HG03064 (cell line): ENCODE measurements at regions not wholly inside any gene's neighbourhood (a gene's known extent, or its start where the extent isn't known, plus 50 kb on each side); places are given as distances from the start of the nearest gene placed in this dataset.

Source experiments
- ATAC-seq: cut with Tn5 transposase; IDR thresholded peaks from one replicate; pipeline ENCODE4 v1.9.1; 2021; ENCODE audit warnings: low read depth; ENCODE audit not compliant: unreplicated experiment

DNA sequence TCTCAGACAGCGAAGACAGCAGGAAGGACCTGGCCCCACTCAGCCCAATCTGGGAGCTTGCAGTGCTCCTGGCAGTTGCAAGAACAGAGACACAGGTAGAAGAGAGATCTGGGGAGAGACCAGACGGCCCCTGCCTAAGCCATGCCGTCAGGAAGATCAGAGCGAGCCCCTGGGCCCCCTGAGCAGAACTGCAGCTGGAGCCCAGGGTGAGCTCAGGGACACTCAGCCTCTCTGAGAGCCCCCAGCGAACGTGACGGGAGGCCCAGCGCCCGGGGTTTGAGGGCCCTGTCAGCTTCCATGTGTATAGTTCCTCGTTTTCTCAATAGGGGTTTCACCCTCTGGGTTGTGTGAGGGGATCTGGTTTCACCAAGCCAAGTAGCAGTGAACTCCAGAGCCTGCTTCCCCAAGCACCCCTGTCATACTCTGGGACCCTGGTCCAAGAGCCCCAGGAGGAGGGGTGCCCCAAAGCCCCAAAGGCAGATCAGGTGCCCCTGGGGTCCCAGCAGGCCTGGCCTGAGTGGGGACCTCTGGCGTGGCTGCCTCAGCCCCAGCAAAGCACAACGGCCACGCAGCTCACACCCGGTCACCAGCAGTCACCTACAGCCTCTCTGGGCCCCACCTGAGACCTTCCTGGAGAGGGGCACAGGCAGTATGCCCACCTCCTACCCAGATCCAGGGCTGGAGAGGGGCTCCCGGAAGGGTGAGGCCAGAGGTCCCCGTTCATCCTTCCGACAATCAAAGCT lies 431.3 kb upstream of the MYT1L start:
- ATAC-seq, result no peak

DNA sequence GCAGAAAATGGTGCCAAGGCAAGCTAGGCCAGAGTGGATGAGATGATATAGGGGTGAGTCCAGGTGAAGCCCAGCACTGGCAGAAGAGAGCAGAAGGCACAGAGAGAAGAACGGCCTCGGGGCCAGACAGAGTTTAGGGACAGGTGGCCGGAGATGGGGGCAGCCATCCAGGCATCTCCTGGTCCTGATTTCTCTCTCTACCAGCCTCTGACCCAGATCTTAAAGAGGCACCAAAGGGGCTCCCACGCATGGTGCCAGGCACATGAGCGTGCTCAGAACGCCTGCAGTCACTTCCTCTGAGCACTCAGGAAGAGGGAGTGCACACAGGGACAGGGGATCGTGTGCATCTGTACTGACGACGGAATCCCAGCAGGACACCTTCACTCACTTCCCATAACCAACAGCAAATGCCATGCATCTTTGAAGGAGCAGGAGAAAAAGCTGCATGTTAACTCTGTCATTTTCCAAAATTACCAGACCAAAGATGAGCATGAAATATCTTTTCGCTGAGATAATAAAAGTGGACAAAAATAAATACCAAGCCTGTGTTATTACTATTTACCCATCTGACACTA lies 427.8 kb upstream of the MYT1L start:
- ATAC-seq, result no peak

DNA sequence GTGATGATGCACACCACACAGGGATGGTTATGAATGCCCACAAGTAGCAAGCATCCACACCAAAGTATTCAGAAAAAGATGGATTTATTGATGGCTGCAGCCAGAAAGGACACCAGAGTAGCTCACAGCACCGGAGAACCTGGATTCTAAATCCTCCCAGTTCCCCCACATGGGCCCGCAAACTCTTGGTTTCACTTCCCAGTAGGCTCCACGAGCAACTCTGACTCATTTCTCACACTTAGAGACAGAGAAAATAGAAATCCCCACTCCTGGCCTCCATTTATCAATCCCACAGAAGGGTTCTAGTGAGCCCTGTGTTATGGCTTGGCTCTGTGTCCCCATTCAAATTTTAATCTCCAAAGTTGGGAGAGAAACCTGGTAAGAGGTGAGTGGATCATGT lies 426.7 kb upstream of the MYT1L start:
- ATAC-seq, result no peak

DNA sequence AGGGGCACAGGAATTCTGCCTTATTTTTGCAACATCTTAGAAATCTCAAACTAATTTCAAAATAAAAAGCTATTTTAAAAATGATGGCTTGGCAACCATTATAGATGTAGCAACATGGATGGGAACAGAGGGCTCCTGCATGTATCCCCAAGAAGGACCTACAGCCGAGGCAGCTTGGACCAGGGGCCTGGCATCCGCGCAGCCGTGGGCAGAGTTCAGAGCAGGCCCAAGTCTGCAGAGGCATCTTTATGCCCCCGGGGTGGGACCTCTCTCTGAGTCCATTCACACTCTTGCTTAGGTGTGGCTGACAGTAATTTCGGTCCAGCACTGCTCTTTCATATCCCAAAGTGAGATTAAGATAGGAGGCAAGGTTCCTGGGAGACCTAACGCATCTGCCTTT lies 425.8 kb upstream of the MYT1L start:
- no peak for ATAC-seq

DNA sequence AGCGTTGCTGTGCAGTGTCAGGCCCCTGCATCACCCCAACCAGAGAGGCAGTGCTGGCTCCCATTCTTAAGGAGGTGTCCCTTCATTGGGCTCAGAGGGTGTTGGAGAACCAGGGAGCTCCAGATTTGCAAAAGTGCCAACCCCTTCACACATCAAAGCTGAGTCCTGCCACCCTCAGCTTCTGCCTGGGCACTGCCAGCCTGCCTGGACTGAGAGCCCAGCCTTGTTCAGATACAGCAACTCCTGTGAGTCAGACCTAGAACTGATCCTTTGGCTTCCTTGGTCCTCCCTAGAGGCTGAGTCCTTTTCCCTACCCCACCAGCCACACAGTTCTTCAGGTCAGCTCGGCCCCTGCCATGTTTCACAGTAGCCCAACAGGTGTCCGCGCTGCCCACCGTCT lies 424.9 kb upstream of the MYT1L start:
- no peak for ATAC-seq

DNA sequence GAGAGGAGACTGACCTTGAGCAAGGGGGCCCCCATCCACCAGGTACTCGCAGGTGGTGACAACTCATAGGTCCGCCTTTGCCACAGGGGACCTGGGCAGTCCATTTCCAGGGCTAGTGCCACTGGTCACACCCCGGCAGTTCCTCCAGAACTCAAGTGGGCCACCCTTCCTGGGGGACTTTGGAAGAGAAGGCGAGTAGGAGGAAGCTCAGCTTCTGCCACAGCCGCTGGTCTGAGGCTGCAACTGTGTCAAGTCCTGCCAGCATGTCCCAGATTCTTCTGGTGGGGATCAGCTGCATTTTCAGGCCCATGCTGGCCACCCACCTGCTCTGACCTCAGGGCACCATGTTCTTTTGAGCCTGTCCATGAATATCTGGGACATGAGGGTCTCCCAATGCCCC lies 423.9 kb upstream of the MYT1L start:
- no peak for ATAC-seq

DNA sequence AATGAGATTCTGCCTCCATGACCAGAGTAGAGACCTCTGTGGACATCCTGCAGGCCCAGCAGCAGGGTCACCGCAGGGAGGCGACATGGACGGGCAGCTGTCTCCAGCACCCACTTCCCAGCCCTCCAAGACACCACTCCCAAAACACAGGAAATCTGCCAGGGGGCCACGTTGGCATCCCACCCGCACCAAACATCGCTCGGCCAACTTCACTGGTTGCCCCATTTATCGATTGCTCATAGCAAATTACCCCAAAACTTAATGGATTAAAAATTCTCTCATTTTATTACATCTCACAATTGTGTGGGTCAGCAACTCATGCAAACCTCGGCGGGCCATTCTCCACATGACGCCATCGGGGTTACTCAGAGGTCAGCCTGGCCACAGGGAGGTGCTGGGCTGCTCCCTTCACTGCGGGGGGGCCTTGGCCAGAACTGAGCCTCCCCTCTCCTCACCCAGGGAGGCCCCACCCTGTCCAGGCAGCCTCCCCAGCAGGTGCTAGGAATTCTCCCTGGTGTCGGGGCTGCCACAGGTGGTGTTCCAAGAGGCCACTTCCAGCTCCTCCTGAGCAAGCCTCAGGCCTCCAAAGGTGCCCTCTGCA lies 420.7 kb upstream of the MYT1L start:
- no peak for ATAC-seq

DNA sequence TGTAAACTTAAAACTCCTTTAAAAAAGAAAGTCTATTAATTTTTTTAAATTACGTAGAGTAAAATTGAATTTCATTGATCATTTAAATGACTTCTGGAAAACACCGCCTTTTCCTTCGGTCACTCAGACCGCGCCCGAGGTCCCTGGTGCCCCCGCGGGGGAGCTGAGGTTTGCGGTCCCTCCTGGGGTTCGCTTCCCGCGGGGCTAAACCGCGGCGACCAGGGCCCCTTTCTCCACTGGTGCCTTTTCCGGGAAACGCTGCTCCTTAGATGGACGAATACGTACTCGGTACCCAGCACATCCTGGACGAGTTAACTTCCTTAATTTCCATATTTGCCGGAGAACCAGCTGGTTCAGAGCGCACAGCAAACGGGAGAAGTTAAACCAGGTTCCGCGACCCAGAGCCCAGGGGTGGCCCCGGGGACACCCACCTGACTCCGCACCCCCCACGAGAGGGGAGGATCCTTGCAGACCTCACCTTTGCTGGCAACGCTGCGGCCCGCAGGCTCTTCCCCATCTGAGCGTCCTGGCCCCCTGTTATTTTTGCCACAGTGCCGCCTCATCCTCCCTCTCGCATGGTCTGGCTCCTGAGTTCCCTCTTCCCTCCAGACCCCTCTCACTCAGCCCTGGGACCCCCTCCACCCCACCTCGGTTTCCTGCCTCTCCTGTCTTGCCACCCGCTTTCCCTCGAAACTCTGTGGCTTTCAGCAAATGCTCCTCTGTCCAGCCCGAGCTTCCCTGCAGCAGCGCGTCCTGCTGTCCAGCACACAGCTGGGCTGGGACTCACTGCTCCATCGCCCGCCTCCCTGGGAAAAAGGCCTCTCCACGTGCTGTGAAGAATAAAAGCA lies 420.0 kb upstream of the MYT1L start:
- no peak for ATAC-seq

DNA sequence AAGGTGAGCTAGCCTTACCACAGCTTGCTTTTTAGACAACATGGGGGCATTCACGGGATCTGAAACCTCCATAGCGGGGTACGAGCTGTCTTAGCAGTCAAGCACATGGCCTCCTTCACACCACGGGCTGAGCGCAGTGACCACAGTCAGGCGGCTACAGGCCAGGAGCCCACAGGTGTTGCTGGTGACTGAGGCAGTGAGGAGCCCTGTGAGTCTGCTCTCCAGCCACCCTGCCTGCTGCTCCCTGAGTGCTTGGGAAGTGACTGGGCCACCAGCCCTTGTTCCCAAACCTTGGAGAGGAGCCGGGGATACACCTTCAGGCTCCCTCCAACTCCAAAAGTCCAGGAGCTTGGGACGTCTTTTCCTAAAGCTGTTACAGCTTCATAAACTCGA lies 418.1 kb upstream of the MYT1L start:
- ATAC-seq, result no peak

DNA sequence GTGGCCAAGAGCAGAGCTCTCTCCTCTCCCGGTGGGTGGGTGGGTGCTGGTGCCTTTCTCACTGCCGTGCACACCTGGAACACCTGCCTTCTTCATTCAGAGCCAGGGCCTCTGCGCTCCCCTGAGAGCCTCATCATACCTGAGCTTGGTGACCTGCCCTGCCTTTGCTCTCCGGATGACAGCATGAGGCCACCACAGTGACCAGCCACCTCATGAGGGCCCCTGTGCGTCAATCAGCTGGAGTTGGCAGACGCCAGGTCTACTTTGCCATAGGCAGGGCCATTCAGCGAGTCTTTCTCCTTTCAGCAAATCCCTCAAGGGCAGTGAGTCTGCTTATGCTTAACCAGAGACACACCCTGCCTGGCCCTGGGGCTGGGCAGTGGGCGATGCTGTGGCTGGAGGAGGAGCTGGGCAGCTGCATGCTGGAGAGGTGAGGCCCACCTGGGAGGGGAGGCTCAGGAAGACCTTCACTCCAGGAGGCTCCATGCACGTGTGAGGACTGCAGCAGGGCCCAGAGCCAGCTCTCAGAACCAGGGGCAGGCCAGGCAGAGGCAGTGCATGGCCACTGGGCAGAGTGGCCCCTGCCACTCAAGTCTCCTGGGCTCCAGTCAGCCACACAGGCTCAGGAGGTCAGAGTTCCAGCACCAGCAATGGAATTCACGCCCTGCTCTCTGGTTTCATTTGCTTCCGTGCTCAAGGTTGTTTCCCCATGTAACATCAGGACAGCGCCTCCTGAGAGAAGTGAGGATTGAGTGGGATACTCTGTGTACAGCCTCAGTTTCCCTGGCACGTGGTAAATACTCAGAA lies 417.5 kb upstream of the MYT1L start:
- no peak for ATAC-seq

DNA sequence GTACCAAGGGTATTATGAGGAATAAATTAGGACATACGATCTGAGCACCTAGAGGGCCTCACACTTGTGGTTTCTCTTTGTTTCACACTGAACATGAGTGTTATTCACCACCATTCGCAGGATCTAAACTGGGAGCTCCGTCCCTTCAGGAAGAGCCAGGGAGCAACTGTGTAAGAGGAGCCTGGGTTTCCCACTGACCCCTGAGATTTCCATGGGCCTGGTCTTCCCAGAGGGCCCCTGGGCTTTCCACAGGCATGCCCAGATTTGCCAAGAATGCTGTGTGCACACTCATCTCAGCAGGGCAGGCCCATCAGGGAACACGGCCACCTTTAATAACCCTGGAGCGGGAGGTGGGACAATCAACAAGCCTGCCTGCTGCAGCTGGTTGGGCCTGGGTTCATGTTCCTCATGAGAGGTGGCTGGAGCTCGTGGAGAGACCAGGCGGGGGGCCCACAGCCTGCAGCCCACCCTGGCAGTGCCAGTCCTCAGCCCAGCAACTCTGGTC lies 416.8 kb upstream of the MYT1L start:
- ATAC-seq, result no peak

DNA sequence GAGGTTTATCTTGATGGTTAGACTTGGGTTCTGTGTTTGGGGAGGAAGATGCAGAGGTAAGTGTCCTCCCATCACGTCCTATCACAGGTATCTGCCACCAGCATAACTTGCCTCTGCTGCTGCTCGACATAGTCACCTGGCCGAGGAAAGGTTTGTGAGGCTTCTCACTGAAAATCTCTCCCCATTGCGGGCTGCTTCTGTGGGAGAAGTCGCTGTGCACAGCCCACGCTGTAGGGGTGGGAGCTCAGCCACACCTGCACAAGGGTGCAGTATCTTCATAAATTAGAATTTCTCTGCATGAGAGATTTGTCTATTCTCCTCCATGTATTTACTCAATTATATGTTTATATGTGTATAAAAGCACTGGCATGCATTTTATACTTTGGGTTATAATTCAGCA lies 415.7 kb upstream of the MYT1L start:
- ATAC-seq, result no peak

DNA sequence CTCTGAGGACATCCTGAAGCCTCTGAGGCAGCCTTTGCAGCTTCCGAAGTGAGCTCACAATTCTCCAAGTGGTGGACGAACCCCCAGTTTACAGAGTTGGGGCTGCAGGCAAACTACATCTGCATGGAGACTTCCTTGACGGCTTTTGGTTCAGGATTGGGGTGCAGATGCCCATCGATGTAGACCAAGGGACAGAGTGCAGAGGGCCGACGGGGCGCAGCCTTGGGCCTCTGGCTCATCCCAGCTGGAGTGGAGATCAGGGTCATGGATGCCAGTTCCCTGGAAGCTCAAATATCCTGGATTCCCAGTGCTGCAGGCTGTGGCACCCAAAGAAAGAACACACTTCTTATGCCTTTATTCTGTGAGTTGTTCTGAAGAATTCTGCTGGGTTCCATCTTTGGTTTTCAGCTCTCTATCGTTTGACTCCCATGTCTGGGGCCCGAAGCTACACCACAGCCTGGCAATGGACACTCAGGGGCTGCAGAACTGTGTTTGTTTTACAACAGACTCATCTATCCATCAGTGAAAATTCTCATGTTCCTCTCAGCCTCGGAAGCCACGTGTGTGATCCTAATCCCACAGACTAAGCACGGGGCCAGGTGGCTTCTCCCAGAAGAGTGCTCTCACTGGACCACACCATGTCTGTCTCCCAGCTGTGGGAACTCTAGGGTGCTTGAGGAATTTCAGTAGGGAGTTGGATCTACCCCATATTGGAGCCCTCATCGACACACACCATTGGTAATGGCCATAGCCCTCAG lies 414.1 kb upstream of the MYT1L start:
- ATAC-seq, result no peak

DNA sequence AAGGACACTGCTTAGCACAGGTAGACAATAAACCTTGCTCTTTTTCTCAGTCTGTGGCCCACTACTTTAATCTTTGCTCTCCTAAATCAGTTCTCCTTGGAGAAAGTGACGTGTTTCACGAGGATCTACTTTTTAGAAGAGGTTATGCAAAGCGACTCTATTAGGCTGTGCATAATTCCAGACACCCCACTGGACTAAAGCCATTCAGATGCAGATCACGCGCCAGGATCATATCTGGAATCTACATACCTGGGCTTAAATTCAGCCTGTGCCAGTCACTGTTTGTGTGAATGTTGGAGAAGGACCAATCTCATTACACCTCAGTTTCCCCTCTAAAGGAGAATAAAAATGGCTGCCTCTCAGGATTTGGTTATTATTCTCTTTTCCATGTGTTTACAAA lies 413.0 kb upstream of the MYT1L start:
- no peak for ATAC-seq

DNA sequence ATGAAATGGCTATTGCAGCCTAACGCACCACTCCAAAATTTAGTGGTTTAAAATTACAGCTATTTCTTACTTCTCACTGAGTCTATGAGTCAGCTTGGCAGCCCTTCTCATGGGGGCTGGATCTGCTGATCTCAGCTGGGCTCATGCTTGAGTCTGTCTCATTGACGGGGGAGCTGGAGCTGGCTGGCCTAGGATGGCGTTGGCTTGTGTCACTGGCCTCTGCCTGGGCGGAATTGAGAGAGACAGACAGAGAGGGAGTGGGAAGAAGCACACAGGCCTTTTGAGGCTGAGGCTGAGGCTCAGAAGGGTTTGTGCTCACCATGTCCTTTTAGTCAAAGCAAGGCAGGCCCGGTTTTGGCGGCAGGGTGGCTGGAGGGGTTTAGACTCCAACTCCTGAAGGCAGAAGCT lies 412.1 kb upstream of the MYT1L start:
- no peak for ATAC-seq

DNA sequence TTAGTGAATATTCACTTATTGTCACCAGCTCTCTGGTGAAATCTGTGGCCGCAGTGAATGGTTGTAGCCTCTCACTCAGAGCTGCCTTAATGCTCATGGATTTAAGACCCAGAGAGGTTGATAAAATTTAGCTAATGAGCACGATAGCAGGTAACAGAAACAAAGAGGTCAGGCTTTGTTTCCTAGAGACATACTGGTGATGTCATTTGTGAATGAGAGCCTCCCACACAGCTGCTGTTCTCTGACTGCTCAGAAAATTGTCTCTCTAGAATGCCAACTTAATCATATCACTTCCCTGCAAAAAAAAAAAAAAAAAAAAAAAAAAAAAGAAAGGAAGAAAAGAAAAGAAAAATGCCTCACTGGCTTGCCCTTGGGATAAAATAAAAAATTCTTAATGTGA lies 411.7 kb upstream of the MYT1L start:
- ATAC-seq, result no peak

DNA sequence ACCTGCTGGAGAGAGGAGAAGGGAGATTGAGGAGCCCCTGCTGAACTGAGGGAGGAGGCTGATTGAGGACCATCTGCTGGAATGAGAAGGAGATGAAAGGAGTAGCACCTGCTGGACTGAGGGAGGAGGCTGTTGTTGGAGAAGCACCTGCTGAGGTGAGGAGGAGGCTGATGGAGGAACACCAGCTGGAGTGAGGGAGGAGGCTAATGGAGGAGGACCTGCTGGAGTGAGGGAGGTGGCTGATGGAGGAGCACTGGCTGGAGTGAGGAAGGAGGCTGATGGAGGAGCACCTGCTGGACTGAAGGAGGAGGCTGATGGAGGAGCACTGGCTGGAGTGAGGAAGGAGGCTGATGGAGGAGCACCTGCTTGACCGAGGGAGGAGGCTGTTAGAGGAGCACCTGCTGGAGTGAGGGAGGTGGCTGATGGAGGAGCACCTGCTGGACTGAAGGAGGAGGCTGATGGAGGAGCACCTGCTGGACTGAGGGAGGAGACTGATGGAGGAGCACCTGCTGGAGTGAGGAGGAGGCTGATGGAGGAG lies 409.2 kb upstream of the MYT1L start:
- no peak for ATAC-seq

DNA sequence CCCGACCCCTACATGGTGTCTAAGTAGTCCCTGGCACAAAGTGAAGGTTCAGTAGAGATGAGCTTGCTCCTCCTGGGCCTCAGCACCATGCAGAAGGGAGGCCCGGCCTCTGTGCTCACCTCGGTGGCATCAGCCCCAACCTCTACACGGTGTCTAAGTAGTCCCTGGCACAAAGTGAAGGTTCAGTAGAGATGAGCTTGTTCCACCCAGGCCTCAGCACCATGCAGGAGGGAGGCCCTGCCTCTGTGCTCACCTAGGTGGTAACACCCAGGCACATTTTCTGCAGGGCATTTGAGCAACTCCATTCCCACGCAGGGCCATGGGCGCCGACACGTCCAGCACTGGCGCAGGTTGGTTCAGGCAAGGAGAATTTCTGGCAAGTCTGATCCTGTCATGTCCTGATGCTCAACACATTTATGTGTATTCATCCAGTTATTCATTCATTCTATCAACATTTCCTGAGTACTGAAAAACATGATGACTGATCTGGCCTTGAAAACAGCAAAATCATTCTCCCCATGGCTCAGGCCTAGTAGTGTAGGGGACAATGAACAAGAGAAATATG lies 408.2 kb upstream of the MYT1L start:
- no peak for ATAC-seq

DNA sequence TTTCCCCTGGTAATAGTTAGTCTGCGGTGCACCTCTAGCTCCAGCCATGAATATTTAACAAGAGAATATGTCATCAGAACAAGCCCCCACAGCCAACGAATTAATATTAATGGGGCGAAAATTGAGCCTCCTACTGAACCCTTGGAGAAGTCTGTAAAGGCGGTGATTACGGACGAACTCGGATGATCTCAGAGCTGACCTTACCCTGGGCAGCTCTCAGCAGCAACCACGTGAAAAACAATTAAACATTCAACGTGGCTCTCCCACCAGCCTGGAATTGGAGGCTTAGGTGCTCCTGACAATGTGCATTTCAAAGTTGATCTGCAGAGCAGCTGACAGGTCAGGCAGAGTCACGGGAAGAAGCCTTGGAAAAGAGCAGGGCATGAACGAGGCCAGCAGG lies 407.6 kb upstream of the MYT1L start:
- no peak for ATAC-seq
